ENCODE measurements at regions not wholly inside any gene's neighbourhood (a gene's known extent, or its start where the extent isn't known, plus 50 kb on each side); places are given as distances from the start of the nearest gene placed in this dataset.
"Not testable (repeated sequence)": the region's sequence is repeated elsewhere in the genome, so short reads cannot be mapped to it uniquely, and the experiment has no call there.

DNA sequence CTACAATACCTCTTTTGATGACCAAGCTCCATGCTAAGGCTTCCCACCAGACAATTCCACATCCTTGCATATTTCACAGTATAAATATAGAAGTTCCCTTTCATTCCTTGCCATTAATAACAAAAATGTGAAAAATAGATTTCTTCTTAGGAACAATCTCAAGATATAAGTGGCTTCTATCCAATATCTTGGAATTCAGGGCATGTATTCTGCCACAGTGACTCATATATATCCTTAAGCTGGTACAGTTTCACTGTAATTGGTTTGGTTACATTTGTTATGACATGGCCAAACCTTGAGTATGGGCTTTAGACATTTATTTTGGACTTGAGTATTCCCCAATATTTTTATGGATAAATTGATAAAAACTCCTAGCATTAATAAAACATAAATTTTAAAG, 181.7 kb upstream of the DDX53 start:
- Mint-ChIP-seq H3K27ac (no peak overlapping the region), H3K9me3 (no peaks in the 10 kb centered on the region), H3K4me1 (ENCODE audit: low read depth) (no peaks in the 10 kb centered on the region), H3K27me3 (no peaks in the 10 kb centered on the region), H3K4me3 (no peak overlapping the region), H3K36me3 (ENCODE audit: low read depth) (no peaks in the 10 kb centered on the region)
- DNase-seq (no peak), ATAC-seq (no peak)
- POLR2A ChIA-PET: no interaction called here
- CTCF ChIA-PET: no interaction called here
- TF ChIP-seq, protein P1, sequence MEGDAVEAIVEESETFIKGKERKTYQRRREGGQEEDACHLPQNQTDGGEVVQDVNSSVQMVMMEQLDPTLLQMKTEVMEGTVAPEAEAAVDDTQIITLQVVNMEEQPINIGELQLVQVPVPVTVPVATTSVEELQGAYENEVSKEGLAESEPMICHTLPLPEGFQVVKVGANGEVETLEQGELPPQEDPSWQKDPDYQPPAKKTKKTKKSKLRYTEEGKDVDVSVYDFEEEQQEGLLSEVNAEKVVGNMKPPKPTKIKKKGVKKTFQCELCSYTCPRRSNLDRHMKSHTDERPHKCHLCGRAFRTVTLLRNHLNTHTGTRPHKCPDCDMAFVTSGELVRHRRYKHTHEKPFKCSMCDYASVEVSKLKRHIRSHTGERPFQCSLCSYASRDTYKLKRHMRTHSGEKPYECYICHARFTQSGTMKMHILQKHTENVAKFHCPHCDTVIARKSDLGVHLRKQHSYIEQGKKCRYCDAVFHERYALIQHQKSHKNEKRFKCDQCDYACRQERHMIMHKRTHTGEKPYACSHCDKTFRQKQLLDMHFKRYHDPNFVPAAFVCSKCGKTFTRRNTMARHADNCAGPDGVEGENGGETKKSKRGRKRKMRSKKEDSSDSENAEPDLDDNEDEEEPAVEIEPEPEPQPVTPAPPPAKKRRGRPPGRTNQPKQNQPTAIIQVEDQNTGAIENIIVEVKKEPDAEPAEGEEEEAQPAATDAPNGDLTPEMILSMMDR (IDR thresholded peaks at IDR 0.05): no peak
- intact Hi-C loops (cut with micrococcal nuclease): no loop called here

DNA sequence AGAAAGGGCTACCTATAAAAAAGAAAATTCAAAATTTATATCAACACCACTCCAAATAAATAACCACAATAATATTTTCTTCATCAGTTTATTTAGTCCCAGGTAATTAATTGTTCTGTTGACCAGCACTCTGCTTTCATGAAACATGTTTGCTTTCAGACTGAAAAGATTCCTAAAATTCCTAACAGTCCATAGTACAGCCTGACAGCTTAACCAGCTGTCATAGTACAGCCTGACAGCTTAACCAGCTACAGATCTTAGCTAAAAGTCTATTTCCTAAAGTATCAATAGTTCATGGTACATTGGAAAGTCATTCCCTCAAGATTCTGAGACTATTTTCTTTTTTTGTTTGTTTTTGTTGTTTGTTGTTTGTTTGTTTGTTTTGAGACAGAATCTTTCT, 144.1 kb upstream of the DDX53 start:
- Mint-ChIP-seq H3K27me3 (no peaks in the 10 kb centered on the region), H3K9me3 (no peaks in the 10 kb centered on the region), H3K4me3 (no peak overlapping the region)

DNA sequence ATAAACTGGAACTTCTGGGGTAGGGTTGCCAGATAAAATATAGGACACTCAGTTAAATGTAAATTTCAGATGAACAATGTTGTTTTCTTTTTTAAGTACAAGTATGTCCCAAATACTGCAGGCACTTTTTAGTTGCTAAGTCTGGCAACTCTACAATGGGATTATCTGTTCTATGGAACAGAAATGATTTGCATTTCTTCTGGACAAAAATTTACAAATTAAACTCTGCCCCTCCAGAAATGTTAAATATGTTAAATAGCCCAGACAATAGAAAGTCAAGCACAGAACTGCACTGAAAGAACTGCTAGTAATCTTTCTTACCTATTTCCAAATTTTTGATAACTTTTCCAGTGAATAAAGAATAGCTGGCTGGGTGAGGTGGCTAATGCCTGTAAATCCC, 140.1 kb upstream of the DDX53 start:
- H3K36me3 Mint-ChIP-seq (ENCODE audit: low read depth): no peaks in the 10 kb centered on the region
- H3K4me3 Mint-ChIP-seq: no peak overlapping the region
- intact Hi-C loops (cut with micrococcal nuclease): no loop called here
- no peak overlapping the region for H3K27ac Mint-ChIP-seq
- POLR2A ChIA-PET: no interaction called here
- DNase-seq: no peak
- no peaks in the 10 kb centered on the region for H3K27me3 Mint-ChIP-seq
- ATAC-seq: no peak
- TF ChIP-seq, protein P1 (IDR thresholded peaks at IDR 0.05): no peak
- no peaks in the 10 kb centered on the region for H3K9me3 Mint-ChIP-seq
- no peaks in the 10 kb centered on the region for H3K4me1 Mint-ChIP-seq (ENCODE audit: low read depth)
- CTCF ChIA-PET: no interaction called here

More for the DNA sequence above, 144.1 kb upstream of the DDX53 start:
- no peak for DNase-seq
- ChIA-PET POLR2A (no interaction called here), CTCF (no interaction called here)
- Mint-ChIP-seq H3K4me1 (ENCODE audit: low read depth) (no peaks in the 10 kb centered on the region), H3K27ac (no peak overlapping the region), H3K36me3 (ENCODE audit: low read depth) (no peaks in the 10 kb centered on the region)
- TF ChIP-seq, protein P1 (IDR thresholded peaks at IDR 0.05): no peak
- ATAC-seq: no peak
- intact Hi-C loops (cut with micrococcal nuclease): no loop called here

DNA sequence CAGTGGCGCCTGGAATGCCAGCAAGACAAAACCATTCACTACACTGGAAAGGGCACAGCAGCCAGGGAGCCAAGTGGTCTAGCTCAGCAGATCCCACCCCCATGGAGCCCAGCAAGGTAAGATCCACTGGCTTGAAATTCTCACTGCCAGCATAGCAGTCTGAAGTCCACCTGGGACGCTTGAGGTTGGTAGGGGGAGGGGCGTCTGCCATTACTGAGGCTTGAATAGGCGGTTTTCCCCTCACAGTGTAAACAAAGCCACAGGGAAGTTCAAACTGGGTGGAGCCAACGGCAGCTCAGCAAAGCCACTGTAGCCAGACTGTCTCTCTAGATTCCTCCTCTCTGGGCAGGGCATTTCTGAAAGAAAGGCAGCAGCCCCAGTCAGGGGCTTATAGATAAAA, 133.0 kb upstream of the DDX53 start:
- intact Hi-C loops (cut with micrococcal nuclease); H3K36me3 Mint-ChIP-seq (ENCODE audit: low read depth); H3K27ac Mint-ChIP-seq; H3K27me3 Mint-ChIP-seq; CTCF ChIA-PET; POLR2A ChIA-PET; H3K4me3 Mint-ChIP-seq; ATAC-seq; H3K9me3 Mint-ChIP-seq; DNase-seq; H3K4me1 Mint-ChIP-seq (ENCODE audit: low read depth): not testable (repeated sequence)

DNA sequence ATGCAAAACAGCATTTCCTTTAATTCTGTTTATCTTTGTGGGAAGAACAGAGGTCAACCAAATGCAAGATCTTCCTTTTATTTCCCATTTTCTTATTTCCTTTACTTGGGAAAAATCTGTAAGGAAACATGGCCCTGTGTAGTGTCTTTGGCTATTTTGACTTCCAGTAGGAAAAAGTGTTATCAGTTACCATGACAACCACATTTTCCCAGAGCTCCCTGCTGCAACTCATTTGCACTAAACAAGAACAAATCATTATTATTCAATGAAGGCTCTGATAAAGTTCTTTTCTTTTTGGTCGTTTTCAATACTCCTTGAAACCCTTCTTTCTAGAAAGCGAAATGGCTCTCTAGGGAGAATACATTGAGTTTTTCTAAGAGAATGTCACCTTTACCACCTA, 117.2 kb upstream of the DDX53 start:
- ATAC-seq: no peak
- intact Hi-C loops (cut with micrococcal nuclease): no loop called here
- TF ChIP-seq, protein P1 (IDR thresholded peaks at IDR 0.05): no peak

DNA sequence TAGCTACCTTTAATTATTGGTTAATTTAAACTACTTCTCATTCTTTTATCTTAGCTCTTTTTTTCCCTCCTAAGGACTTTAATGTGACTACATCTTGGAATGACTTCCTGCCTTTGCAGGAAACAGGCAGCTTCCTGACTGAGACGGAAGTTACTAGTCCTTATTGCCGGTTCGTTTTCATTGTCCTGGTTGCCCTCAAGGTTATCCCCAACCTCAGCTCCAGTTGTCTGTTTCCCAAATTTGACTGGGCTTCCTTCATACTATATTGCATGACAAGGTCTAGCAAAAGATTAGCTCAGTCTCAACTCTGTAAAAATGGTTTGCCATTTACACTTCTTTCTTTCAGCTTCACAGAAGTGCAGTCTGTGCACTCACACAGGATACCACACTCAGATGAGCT, 109.9 kb upstream of the DDX53 start:
- no peak for DNase-seq

More for the DNA sequence above, 117.2 kb upstream of the DDX53 start:
- ChIA-PET CTCF (no interaction called here), POLR2A (interaction anchor here (0.6 kb wide), 1 partner anchor 819 kb away, joined by 3 read pairs; no protein-coding TSS in a partner anchor)
- Mint-ChIP-seq H3K27me3 (no peaks in the 10 kb centered on the region), H3K9me3 (no peaks in the 10 kb centered on the region), H3K27ac (no peak overlapping the region), H3K36me3 (ENCODE audit: low read depth) (no peaks in the 10 kb centered on the region), H3K4me1 (ENCODE audit: low read depth) (no peaks in the 10 kb centered on the region), H3K4me3 (no peak overlapping the region)
- DNase-seq: no peak

More for the DNA sequence above, 109.9 kb upstream of the DDX53 start:
- no peak for ATAC-seq
- Mint-ChIP-seq H3K4me3 (no peak overlapping the region), H3K27ac (no peak overlapping the region), H3K4me1 (ENCODE audit: low read depth) (no peaks in the 10 kb centered on the region), H3K36me3 (ENCODE audit: low read depth) (no peaks in the 10 kb centered on the region), H3K9me3 (no peaks in the 10 kb centered on the region), H3K27me3 (no peaks in the 10 kb centered on the region)
- ChIA-PET CTCF (no interaction called here), POLR2A (no interaction called here)
- TF ChIP-seq, protein P1 (IDR thresholded peaks at IDR 0.05): no peak
- intact Hi-C loops (cut with micrococcal nuclease): no loop called here
